ENCODE measurements at regions not wholly inside any gene's neighbourhood (a gene's known extent, or its start where the extent isn't known, plus 50 kb on each side); places are given as distances from the start of the nearest gene placed in this dataset.
A peak's percentile ranks its signal among the peaks of the same experiment; 100 is the strongest.

- H3K27me3 ChIP-seq (ENCODE audit: insufficient read depth, low read length), result no peaks in the 10 kb centered on the region
Measured at GRCh38 chr5:6838736-6839135, 125.5 kb downstream of the TENT4A start.

More at GRCh38 chr5:6838736-6839135, 125.5 kb downstream of the TENT4A start:
- peaks cover 16% of the 10 kb centered on the region for H3K9me3 ChIP-seq (ENCODE audit: control insufficient read depth, low read depth, low read length)
- no peak overlapping the region for H3K4ac ChIP-seq (ENCODE audit: low read depth, low read length)
- H4K20me1 ChIP-seq (ENCODE audit: control insufficient read depth, insufficient read depth, insufficient read length), result no peaks in the 10 kb centered on the region
- Mint-ChIP-seq H3K27me3 (ENCODE audit: low read depth) (peaks cover 9% of the 10 kb centered on the region), H3K4me1 (peaks cover 4 to 5% of the 10 kb centered on the region in 2 experiments; a peak in 3 of 4 replicates), H3K4me3 (no peak overlapping the region), H3K9me3 (peaks cover 15 to 22% of the 10 kb centered on the region in 2 experiments), H3K36me3 (ENCODE audit: insufficient read depth in 1 of 3, low read depth in 3 of 3) (peaks cover 6 to 15% (median 11%) of the 10 kb centered on the region in 3 experiments; a peak in 6 of 7 replicates), H3K27ac (peak overlapping the region in 1 of 3 experiments; percentile 28; a peak in 1 of 7 replicates)
- no peak overlapping the region for H2AFZ ChIP-seq (ENCODE audit: low read length)
- no peak overlapping the region for H2BK15ac ChIP-seq (ENCODE audit: low read depth, low read length)
- H2BK5ac ChIP-seq (ENCODE audit: insufficient read length, low read length), result no peak overlapping the region
- no peaks in the 10 kb centered on the region for H3K23me2 ChIP-seq (ENCODE audit: insufficient read length, low read depth, low read length, poor library complexity, severe bottlenecking)
- H2BK12ac ChIP-seq (ENCODE audit: insufficient read length, low read depth, low read length), result no peak overlapping the region
- no peak overlapping the region for H4K8ac ChIP-seq (replicated peaks; ENCODE audit: insufficient read length, low read depth, low read length)
- H3K9ac ChIP-seq (ENCODE audit: extremely low read depth, insufficient read length, low read length), result no peak overlapping the region
- H2BK20ac ChIP-seq (ENCODE audit: low read depth, low read length, poor library complexity, severe bottlenecking), result no peak overlapping the region
- no peak overlapping the region for H3K56ac ChIP-seq (ENCODE audit: insufficient read length, low read depth, low read length)
- H4K91ac ChIP-seq (ENCODE audit: insufficient read length, low read depth, low read length), result no peak overlapping the region
- H2AK5ac ChIP-seq (ENCODE audit: insufficient read length, low read length), result no peak overlapping the region
- no peak overlapping the region for H3K23ac ChIP-seq (ENCODE audit: insufficient read length, low read depth, low read length)
- TF ChIP-seq CTCF (conservative IDR thresholded peaks at IDR 0.05), result no peak
- no peak overlapping the region for H3K18ac ChIP-seq (ENCODE audit: insufficient read length, low read depth, low read length)
- no peaks in the 10 kb centered on the region for H3K79me1 ChIP-seq (ENCODE audit: insufficient read depth, low read depth, low read length, poor library complexity, severe bottlenecking)
- H3K4me1 ChIP-seq (ENCODE audit: insufficient read depth, low read length), result no peaks in the 10 kb centered on the region
- no CpG with 5 or more reads among the region's 6 CpGs for WGBS (ENCODE audit: extremely low coverage, insufficient read length, low lambda C conversion rate)
- H2BK120ac ChIP-seq (ENCODE audit: low read depth, low read length, poor library complexity, severe bottlenecking), result no peak overlapping the region
- no peak overlapping the region for H3K14ac ChIP-seq (ENCODE audit: insufficient read depth, low read length)
- no peak overlapping the region for H3T11ph ChIP-seq (ENCODE audit: low read length)
- no peak overlapping the region for H3K27ac ChIP-seq (ENCODE audit: insufficient read length, low read depth, low read length)
- no peak overlapping the region for H4K5ac ChIP-seq (ENCODE audit: insufficient read length, low read depth, low read length)
- no peaks in the 10 kb centered on the region for H3K79me2 ChIP-seq (ENCODE audit: insufficient read depth, low read length)
- no peak for DNase-seq
- no peak overlapping the region for H3K4me2 ChIP-seq (ENCODE audit: insufficient read depth, insufficient read length, low read length)

Data from H9 (cell line).